Effector memory CD4-positive, alpha-beta T cell (primary cell): ENCODE measurements at regions not wholly inside any gene's neighbourhood (a gene's known extent, or its start where the extent isn't known, plus 50 kb on each side); places are given as distances from the start of the nearest gene placed in this dataset.

Source experiments
- DNase-seq, 3 donors: peaks; one replicate each; pipeline ENCODE4 v3.0.0-alpha.2; 2020
- H3K27ac ChIP-seq: 2 replicates; pipeline ENCODE4 v1.7.0; 2013; ENCODE audit warnings: mild to moderate bottlenecking, low read length, moderate library complexity; ENCODE audit not compliant: insufficient read depth, poor library complexity, severe bottlenecking
- H3K27me3 ChIP-seq: replicated peaks from 2 replicates; pipeline ENCODE4 v1.7.0; 2013; ENCODE audit warnings: mild to moderate bottlenecking, low read length; ENCODE audit not compliant: insufficient read depth, control insufficient read depth, poor library complexity, severe bottlenecking
- H3K36me3 ChIP-seq: 2 replicates; pipeline ENCODE4 v1.7.0; 2013; ENCODE audit warnings: mild to moderate bottlenecking, low read length, moderate library complexity; ENCODE audit not compliant: control insufficient read depth, insufficient read depth
- H3K4me1 ChIP-seq: 2 replicates; pipeline ENCODE4 v1.7.0; 2013; ENCODE audit warnings: low read length, mild to moderate bottlenecking; ENCODE audit not compliant: control insufficient read depth, insufficient read depth, poor library complexity, severe bottlenecking
- H3K4me3 ChIP-seq: 2 replicates; pipeline ENCODE4 v1.7.0; 2013; ENCODE audit warnings: low read length, low read depth, mild to moderate bottlenecking; ENCODE audit not compliant: insufficient read depth, poor library complexity, severe bottlenecking
- H3K9me3 ChIP-seq: 2 replicates; pipeline ENCODE4 v1.7.0; 2013; ENCODE audit warnings: mild to moderate bottlenecking, low read length, moderate library complexity; ENCODE audit not compliant: control insufficient read depth

DNA sequence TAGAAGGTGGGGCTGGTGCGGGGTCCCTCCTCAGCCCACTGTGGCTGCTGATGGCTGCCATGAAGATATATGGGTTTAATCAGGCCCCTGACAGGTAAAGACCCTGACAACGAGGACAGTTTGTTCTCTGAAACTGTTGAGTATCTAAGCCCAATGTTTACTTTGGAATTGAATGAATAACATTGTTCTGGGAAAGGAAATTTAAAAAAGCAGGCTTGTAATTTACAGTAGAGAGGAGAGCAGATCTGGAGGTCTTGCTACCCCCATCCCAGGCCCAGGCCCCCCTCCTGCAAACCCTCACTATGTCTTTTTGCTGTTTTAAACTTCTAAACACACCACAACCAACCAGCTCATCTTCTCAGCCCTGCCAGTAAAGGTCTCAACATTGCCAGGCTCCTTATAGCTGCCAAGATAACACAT, 171.3 kb downstream of the CDC5L start:
- H3K4me3 ChIP-seq, result no peak overlapping the region
- no peaks in the 10 kb centered on the region for H3K4me1 ChIP-seq
- no peaks in the 10 kb centered on the region for H3K9me3 ChIP-seq
- peaks cover 14% of the 10 kb centered on the region for H3K27me3 ChIP-seq
- H3K36me3 ChIP-seq, result no peaks in the 10 kb centered on the region
- DNase-seq, result no peak
- no peak overlapping the region for H3K27ac ChIP-seq

DNA sequence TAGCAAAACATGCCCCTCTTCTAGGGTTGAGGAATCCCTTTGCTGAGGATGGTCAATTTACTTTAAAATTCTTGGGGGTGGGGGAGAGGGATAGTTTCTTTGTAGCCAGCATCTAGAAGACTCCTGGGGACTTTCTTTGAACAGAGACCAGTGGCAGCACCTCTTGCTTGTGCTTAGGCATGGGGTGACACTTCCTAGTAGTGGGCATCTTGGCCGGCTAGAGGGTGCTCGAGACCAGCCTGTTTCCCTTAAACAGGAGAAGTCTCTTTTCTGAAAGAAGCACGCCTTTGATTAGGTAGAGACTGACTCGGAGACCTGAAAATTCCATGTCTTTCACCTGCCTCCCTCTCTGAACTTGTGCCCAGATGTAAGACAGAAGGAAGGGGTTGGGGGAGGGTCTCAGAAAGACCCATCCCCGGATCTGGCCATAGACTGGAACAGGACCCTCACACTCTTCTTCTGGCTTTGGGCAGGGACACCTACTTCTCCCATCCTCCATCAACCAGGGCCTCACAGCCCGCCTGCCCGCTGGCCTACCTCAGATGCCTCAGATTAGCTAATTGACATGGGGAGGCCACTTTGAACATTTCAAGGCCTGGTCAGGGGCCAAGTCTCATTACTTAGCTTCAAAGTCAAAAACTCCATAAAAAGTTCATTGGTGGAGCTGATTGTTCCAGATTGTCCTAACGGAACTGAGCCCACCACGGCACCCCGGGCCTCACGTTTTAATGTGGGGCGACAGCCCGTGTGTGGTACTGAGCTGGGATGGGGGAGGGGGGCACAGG, 172.2 kb downstream of the CDC5L start:
- Histone ChIP-seq H3K9me3 (no peaks in the 10 kb centered on the region), H3K27me3 (peaks cover 14% of the 10 kb centered on the region), H3K4me3 (no peak overlapping the region), H3K4me1 (no peaks in the 10 kb centered on the region), H3K27ac (no peak overlapping the region), H3K36me3 (no peaks in the 10 kb centered on the region)
- DNase-seq, result no peak

DNA sequence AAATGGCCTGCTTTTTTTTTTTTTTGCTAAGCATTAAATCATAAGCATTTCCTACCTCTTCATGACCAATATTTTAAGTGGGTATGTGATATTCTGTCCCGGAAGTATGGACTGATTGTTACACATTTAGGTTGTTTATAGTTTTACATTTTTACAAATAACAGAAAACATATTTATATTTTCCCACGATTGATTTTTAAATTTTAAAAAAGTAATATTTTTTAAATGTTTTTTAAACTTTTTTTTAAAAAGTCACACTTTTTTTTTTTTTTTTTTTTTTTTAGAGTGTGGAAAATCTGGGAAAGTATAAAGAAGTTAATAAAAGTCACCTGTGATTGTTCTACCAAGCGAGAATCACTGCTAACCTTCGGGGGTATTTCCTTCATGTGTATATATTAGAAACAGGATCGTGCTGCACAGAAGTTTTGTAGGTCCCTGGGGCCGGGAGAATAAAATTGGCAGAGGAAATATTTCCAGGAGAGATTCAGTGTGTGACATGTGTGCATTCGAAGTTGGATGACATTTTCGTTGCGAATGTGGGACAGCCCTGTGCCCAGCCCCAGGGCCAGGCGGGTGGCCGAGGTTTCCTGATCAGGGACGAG, 173.1 kb downstream of the CDC5L start:
- DNase-seq, result no peak
- Histone ChIP-seq H3K4me3 (no peak overlapping the region), H3K27me3 (peaks cover 14% of the 10 kb centered on the region), H3K27ac (no peak overlapping the region), H3K9me3 (no peaks in the 10 kb centered on the region), H3K4me1 (no peaks in the 10 kb centered on the region), H3K36me3 (no peaks in the 10 kb centered on the region)

- Histone ChIP-seq H3K4me1 (no peaks in the 10 kb centered on the region), H3K36me3 (no peaks in the 10 kb centered on the region), H3K4me3 (no peak overlapping the region), H3K27ac (no peak overlapping the region), H3K9me3 (no peaks in the 10 kb centered on the region), H3K27me3 (peaks cover 14% of the 10 kb centered on the region)
- no peak for DNase-seq
These were observed 173.6 kb downstream of the CDC5L start for GRCh38 chr6:44561060-44561623.

DNA sequence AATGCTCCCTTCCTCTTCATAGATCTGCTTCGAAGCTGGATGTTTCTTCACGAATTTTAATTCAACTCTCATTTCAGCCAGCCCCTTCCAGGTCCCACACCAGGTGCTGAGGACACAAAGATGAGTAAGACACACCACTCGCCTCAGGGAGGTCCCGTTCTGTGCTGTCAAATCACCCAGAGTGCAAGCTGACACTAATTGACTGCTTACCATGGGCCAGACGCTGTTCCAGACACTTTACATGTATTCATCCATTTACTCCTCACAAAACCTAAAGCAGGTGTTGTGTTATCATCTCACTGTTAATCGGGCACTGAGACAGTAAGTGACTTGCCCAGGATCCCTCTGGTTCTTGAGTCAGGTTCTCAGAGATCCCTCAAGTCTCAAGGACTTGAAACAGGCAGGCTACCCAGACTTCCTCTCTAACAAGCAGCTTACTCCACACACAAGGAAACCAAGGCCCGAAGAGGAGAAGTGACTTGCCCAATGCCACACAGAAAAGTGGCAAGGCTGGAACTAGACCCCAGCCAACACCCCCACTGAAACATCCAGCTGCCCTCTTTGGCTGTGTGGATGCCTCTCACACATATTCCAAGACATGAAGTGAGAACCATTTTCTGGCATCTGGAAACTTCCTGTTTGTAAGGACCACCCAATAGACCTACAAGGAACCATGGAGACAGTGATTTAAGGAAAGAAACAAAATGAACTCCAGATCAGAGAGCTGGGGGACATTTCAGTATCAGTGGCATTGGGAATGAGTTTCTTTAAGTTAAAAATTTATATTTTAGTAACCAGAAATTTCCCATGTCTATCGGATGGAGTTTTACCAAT, 174.5 kb downstream of the CDC5L start:
- no peak for DNase-seq
- no peaks in the 10 kb centered on the region for H3K9me3 ChIP-seq
- no peaks in the 10 kb centered on the region for H3K36me3 ChIP-seq
- peaks cover 14% of the 10 kb centered on the region for H3K27me3 ChIP-seq
- H3K4me1 ChIP-seq, result no peaks in the 10 kb centered on the region
- H3K4me3 ChIP-seq, result no peak overlapping the region
- no peak overlapping the region for H3K27ac ChIP-seq

GRCh38 chr6:44563397-44563796, 175.9 kb downstream of the CDC5L start:
- H3K27ac ChIP-seq, result no peak overlapping the region
- H3K27me3 ChIP-seq, result peaks cover 14% of the 10 kb centered on the region
- no peaks in the 10 kb centered on the region for H3K4me1 ChIP-seq
- no peaks in the 10 kb centered on the region for H3K36me3 ChIP-seq
- H3K4me3 ChIP-seq, result no peak overlapping the region
- no peak for DNase-seq
- H3K9me3 ChIP-seq, result no peaks in the 10 kb centered on the region

- Histone ChIP-seq H3K36me3 (no peaks in the 10 kb centered on the region), H3K4me1 (no peaks in the 10 kb centered on the region), H3K9me3 (no peaks in the 10 kb centered on the region), H3K27me3 (peaks cover 14% of the 10 kb centered on the region), H3K27ac (no peak overlapping the region), H3K4me3 (no peak overlapping the region)
- DNase-seq, result no peak
These were observed 177.5 kb downstream of the CDC5L start for GRCh38 chr6:44564906-44565524.

- no peak for DNase-seq
- no peak overlapping the region for H3K4me3 ChIP-seq
- H3K36me3 ChIP-seq, result no peaks in the 10 kb centered on the region
- H3K27me3 ChIP-seq, result no peaks in the 10 kb centered on the region
- H3K9me3 ChIP-seq, result no peaks in the 10 kb centered on the region
- H3K4me1 ChIP-seq, result no peaks in the 10 kb centered on the region
- no peak overlapping the region for H3K27ac ChIP-seq
These were observed 179.9 kb downstream of the CDC5L start for GRCh38 chr6:44567406-44567805.

DNA sequence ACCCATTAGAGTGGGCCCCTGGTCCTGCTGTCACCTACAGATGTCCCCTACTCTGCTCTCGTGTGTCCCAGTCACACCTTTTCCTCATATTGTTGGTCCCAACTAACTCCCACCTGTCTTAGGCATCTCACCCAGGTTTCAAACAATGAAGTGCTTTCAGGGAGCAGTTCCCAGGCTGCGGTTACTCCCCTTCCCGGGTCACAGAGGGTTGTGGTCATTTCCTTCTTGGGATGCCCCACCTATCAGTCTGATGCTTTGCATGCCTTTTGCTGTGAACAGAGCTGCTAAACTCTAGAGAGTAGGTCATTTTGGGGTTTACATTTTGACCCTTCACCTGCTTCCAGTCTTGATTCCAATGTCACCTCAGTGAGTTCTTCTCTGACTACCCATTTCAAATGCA, 181.6 kb downstream of the CDC5L start:
- no peak overlapping the region for H3K27ac ChIP-seq
- no peaks in the 10 kb centered on the region for H3K36me3 ChIP-seq
- H3K4me1 ChIP-seq, result no peaks in the 10 kb centered on the region
- H3K9me3 ChIP-seq, result no peaks in the 10 kb centered on the region
- H3K4me3 ChIP-seq, result no peak overlapping the region
- no peaks in the 10 kb centered on the region for H3K27me3 ChIP-seq
- no peak for DNase-seq
